ENCODE measurements at regions not wholly inside any gene's neighbourhood (a gene's known extent, or its start where the extent isn't known, plus 50 kb on each side); places are given as distances from the start of the nearest gene placed in this dataset.

GRCh38 chr21:41639766-41640165, 127.1 kb downstream of the RIPK4 start:
- Histone ChIP-seq H3K27ac (ENCODE audit: low read length in 2 of 2) (no peak overlapping the region), H3K9me3 (ENCODE audit: control extremely low read depth in 1 of 3, control insufficient read depth in 2 of 3, insufficient read depth in 1 of 3, low read length in 2 of 3) (no peaks in the 10 kb centered on the region), H3K4me2 (replicated peaks; ENCODE audit: low read depth, low read length, poor library complexity, severe bottlenecking) (no peak overlapping the region), H2AFZ (ENCODE audit: insufficient read depth, low read depth, low read length, poor library complexity, severe bottlenecking) (no peak overlapping the region), H3K79me2 (ENCODE audit: control insufficient read depth, insufficient read depth, low read length) (no peaks in the 10 kb centered on the region), H4K20me1 (ENCODE audit: control insufficient read depth, insufficient read depth, low read length, poor library complexity, severe bottlenecking) (no peaks in the 10 kb centered on the region), H3K9ac (ENCODE audit: low read length) (no peak overlapping the region), H3K4me3 (ENCODE audit: control extremely low read depth in 1 of 5, extremely low read depth in 1 of 5, insufficient read depth in 1 of 5, low read depth in 2 of 5, low read length in 4 of 5) (no peak overlapping the region), H3K27me3 (replicated peaks in 1 of 4; ENCODE audit: control extremely low read depth in 1 of 4, control insufficient read depth in 3 of 4, insufficient read depth in 4 of 4, low read length in 3 of 4) (peaks cover 0 to 12% (median 0%) of the 10 kb centered on the region in 4 experiments), H3K4me1 (ENCODE audit: control insufficient read depth in 2 of 2, insufficient read depth in 2 of 2, low read length in 2 of 2) (no peaks in the 10 kb centered on the region), H3K36me3 (replicated peaks in 1 of 2; ENCODE audit: control extremely low read depth in 1 of 2, control insufficient read depth in 1 of 2, extremely low read depth in 1 of 2, insufficient read depth in 2 of 2, low read length in 1 of 2) (no peaks in the 10 kb centered on the region)
- Mint-ChIP-seq H3K9me3 (ENCODE audit: insufficient read depth) (no peaks in the 10 kb centered on the region), H3K27ac (no peak overlapping the region), H3K27me3 (peaks cover 38% of the 10 kb centered on the region), H3K4me3 (no peak overlapping the region), H3K4me1 (no peaks in the 10 kb centered on the region)
- ChIA-PET POLR2A (no interaction called here), CTCF (no interaction called here)
- no peak for DNase-seq
- no peak for ATAC-seq (ENCODE audit: low read depth)
- intact Hi-C loops (cut with micrococcal nuclease): no loop called here
- WGBS (ENCODE audit: insufficient coverage): 100% methylated on average over 5 of the region's 5 CpGs
- no peak for TF ChIP-seq EZH2 (IDR thresholded peaks at IDR 0.05; ENCODE audit: borderline replicate concordance, insufficient read depth, low read depth, low read length, poor library complexity, severe bottlenecking)
- TF ChIP-seq CTCF (IDR thresholded peaks at IDR 0.05): no peak

GRCh38 chr21:41639336-41639735, 127.5 kb downstream of the RIPK4 start:
- Mint-ChIP-seq H3K27ac (no peak overlapping the region), H3K4me1 (no peaks in the 10 kb centered on the region), H3K27me3 (peaks cover 38% of the 10 kb centered on the region), H3K9me3 (ENCODE audit: insufficient read depth) (no peaks in the 10 kb centered on the region), H3K4me3 (no peak overlapping the region)
- Histone ChIP-seq H3K4me3 (ENCODE audit: control extremely low read depth in 1 of 5, extremely low read depth in 1 of 5, insufficient read depth in 1 of 5, low read depth in 2 of 5, low read length in 4 of 5) (no peak overlapping the region), H3K4me1 (ENCODE audit: control insufficient read depth in 2 of 2, insufficient read depth in 2 of 2, low read length in 2 of 2) (no peaks in the 10 kb centered on the region), H4K20me1 (ENCODE audit: control insufficient read depth, insufficient read depth, low read length, poor library complexity, severe bottlenecking) (no peaks in the 10 kb centered on the region), H3K36me3 (replicated peaks in 1 of 2; ENCODE audit: control extremely low read depth in 1 of 2, control insufficient read depth in 1 of 2, extremely low read depth in 1 of 2, insufficient read depth in 2 of 2, low read length in 1 of 2) (no peaks in the 10 kb centered on the region), H3K9me3 (ENCODE audit: control extremely low read depth in 1 of 3, control insufficient read depth in 2 of 3, insufficient read depth in 1 of 3, low read length in 2 of 3) (no peaks in the 10 kb centered on the region), H3K4me2 (replicated peaks; ENCODE audit: low read depth, low read length, poor library complexity, severe bottlenecking) (no peak overlapping the region), H2AFZ (ENCODE audit: insufficient read depth, low read depth, low read length, poor library complexity, severe bottlenecking) (no peak overlapping the region), H3K79me2 (ENCODE audit: control insufficient read depth, insufficient read depth, low read length) (no peaks in the 10 kb centered on the region), H3K27ac (ENCODE audit: low read length in 2 of 2) (no peak overlapping the region), H3K27me3 (replicated peaks in 1 of 4; ENCODE audit: control extremely low read depth in 1 of 4, control insufficient read depth in 3 of 4, insufficient read depth in 4 of 4, low read length in 3 of 4) (peaks cover 0 to 12% (median 0%) of the 10 kb centered on the region in 4 experiments), H3K9ac (ENCODE audit: low read length) (no peak overlapping the region)
- TF ChIP-seq EZH2 (IDR thresholded peaks at IDR 0.05; ENCODE audit: borderline replicate concordance, insufficient read depth, low read depth, low read length, poor library complexity, severe bottlenecking) (no peak), CTCF (IDR thresholded peaks at IDR 0.05) (no peak)
- no peak for DNase-seq
- intact Hi-C loops (cut with micrococcal nuclease): no loop called here
- POLR2A ChIA-PET: no interaction called here
- no peak for ATAC-seq (ENCODE audit: low read depth)
- CTCF ChIA-PET: no interaction called here
- 94% methylated on average over 8 of the region's 10 CpGs for WGBS (ENCODE audit: insufficient coverage)
